KG1 (cell line): ENCODE measurements at regions not wholly inside any gene's neighbourhood (a gene's known extent, or its start where the extent isn't known, plus 50 kb on each side); places are given as distances from the start of the nearest gene placed in this dataset.
"Not testable (repeated sequence)": the region's sequence is repeated elsewhere in the genome, so short reads cannot be mapped to it uniquely, and the experiment has no call there.

Experiments
- DNase-seq: peaks from one replicate; lab custom pipeline; 2025; lab: John Stamatoyannopoulos, UW

DNA sequence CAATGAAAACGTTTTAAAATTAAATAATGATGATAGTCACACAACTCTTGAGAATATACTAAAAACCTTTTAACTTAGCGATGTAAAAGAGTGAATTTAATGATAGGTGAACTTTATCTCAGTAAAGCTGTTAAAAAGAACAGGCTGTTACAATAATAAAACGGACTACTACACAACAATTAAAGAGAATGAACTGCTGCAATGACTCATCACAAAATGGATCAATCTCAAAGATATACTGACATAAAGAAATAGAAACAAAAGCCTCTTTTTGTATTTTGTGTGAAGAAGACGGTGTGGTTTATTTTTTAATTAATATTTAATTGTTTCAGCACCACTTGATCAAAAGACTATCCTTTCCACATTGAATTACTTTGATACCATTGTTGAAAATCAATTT is 352.4 kb upstream of the GJE1 start:
- no peak for DNase-seq

DNA sequence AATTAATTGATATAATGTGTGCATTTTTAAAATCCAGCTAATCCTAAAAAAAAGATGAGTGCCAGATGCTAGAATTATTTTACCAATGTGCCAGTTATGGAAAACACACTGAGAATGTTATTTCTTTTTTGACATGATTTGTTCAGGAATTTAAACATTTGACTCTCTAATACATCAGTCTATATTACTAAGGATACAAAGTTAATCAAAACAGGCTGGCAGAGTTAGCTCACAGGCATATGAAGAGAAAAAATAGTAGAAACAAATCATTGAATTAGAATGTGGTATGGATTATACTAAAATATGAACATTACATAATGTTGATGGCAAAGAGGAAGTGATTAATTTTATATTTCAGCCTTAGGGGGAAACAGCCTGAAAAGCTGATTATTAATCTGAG is 368.3 kb upstream of the GJE1 start:
- DNase-seq, result no peak

DNA sequence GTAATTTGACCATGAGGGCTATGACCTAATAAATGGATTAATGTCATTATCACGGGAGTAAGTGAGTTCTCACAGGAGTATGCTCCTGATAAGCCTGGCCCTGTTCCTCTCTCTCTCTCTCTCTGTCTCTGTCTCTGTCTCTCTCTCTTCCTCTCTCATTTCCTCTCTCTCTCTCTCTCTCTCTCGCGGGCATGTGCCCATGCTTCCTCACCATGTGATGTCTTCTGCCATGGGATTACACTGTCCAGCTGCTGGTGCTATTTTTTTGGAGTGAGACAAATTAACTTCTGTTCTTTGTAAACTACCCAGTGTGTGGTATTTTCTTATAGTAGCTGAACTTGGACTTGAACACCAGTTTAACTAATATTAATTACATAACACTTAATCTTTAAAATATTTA is 374.3 kb upstream of the GJE1 start:
- DNase-seq, result no peak

DNA sequence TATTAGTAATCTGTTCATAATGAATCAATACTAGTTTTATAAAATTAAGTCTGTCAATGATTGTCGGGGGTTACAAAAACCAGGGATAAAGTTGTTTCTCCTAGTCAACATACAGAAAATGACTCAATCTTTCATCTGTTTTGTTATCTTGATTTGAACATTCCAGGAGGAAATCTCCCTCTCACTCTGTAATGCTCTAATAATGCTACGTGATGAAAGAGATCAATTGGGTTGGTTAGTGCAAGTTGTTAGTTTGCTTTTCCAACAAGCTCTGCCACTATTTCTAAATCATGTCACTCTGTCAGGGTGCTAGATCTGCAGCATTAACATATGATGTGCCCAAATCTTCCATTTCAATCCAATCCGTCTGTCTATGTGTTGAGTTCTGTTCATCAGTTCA is 379.5 kb upstream of the GJE1 start:
- DNase-seq, result no peak

DNA sequence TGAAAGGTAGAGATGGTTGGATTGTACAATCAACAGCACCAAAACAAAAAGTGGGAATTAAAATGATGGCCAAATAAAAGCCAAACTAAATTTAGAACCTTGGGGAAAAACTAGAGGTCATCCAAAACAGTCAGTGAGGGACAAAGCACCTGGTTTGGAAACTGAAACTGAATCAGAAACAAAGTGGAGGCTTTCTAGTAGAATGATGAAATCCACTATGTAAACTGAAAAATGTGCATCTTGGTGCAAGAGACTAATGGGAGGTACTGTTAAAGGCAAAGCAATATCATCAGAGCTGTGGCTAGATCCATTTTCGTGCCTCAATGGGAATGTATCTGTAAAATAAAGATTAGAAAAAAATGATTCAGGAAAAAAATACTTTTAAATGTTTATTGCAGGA is 380.0 kb upstream of the GJE1 start:
- DNase-seq, result no peak

DNA sequence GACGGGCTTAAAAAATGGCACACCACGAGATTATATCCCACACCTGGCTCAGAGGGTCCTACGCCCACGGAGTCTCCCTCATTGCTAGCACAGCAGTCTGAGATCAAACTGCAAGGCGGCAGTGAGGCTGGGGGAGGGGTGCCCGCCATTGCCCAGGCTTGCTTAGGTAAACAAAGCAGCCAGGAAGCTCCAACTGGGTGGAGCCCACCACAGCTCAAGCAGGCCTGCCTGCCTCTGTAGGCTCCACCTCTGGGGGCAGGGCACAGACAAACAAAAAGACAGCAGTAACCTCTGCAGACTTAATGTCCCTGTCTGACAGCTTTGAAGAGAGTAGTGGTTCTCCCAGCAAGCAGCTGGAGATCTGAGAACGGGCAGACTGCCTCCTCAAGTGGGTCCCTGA is 386.4 kb upstream of the GJE1 start:
- DNase-seq, result not testable (repeated sequence)

DNA sequence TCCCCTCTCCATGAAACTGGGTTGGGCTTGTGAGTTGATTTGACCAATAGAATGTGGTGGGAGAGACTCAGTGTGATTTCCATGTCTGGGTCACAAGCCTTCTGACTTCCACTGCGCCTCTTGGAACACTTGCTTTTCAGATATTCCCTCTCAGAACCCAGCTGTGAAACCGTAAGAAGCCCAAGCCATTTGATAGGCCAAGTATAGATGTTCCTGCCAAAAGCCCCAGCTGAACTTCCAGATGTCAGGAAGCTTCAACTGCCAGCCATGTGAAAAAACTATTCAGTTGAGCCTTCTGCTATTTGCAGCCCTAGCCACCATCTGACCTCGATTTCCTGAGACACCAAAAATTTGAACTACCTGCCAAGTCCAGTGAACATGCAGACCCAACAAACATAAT is 387.8 kb upstream of the GJE1 start:
- no peak for DNase-seq

DNA sequence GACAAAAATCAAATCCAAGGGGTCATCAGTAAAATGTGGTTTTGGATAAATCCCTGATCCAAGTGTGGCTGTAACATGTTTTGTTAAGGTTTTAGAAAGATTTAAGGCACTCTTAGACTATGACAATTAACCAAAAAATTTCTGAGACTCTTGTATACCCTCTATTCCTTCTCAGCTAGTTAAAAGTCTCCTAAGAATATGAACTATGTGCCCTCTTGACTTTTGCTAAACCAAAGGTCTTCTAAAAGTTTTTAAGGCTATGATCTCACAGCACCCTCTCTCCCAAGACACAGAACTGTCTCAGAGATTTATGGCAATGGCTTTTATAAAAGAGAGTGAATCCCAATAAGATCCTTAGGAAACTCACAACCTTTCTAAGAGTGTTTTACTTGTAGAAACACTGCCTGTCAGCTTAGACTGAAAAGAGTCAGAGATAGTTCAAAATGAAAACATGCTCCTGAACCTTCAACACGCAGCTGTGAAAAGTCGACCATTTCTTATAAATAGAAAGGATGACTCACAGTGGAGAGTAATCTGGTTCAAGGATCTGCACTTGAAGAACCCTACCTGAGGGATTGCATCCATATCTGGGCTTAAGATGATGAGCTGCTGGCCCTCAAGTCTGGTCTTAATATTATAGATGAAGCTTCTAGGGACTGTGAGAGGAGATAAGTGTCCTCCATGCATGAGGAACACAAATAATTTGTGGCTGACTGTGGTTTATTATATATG is 388.4 kb upstream of the GJE1 start:
- no peak for DNase-seq

DNA sequence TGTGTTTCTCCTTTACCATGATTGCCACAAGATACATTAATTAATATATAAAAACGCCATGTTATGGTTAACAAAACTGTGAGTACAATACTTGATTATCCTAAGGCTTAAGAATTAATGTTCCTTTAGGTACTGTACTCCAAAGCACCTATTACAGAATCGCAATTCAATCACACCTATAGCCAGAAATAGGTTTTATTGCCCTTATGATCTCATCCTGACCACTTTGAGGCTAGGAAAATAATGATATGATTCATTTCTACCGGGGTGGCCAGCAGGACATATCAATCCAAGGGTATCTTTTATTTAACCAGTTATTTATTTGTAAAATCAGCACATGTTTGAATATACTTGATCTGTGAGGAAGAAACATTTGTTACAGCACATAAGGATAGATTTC is 396.6 kb upstream of the GJE1 start:
- no peak for DNase-seq

DNA sequence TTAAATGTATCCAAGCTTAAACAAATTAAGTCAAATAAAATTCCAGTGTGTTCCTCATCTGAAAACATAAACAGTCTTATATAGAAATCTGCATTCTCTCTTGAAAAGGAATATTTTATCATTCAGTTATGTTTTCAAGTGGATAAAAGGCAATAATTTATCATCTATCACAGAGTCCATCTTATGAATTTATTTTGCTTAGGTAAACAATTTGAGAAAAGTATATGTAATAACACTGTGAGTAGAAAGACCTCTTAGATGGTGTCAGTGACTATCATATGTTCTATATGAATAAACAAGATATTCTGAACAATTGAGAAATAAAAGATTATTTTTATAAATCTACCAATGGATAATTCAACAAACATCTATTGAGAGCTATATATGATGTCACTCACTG is 397.6 kb upstream of the GJE1 start:
- DNase-seq, result no peak

DNA sequence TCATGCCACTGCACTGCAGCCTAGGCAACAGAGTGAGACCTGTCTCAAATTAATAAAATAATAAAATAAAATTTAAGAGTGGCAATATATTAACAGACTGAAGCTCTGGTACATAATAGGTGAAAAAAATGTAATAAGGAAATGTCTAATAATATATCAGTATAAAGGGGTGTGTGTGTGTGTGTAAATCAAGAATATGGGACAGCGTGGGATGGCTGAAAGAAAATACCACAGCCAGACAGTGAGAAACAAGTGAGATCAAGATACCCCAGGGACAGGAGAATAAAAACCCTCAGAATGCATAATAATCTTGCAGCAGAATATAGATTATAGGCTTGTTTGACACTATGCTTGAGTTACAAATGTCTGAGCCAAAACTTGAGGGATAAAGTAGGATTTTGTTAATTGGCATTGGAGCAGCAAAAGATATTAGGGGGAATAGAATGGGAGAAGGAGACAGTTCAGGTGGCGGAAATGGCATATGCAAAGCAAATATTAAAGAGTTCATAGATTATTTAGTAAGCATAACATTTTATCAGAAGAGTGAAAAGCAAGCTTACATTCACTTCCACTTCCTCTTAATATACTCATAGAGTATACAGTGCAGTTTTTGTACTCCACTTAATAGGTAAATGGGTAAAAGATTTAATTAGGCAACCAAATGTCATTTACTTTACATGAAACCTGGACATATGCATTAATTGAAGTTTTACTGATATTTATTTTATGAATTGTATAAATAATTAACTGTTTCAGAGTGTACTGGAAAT is 398.5 kb upstream of the GJE1 start:
- no peak for DNase-seq

DNA sequence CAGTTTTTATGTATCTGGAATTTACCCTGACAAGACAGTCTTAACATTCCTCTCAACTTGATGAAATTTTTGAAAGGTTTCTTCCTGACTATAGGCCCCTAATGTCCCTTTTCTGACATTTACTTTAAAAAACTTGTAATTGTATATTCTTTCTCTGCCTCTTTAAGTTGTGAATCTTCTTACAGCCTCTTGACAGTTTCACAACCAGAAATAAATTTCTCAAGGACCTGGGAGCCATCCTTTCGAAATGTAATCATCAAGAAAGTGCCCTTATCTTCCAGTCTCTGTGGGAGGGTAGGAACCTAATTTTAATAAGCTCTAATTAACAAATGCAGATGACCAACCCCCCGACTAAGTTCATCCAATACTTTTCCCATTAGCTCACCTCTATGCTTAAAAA is 403.6 kb upstream of the GJE1 start:
- no peak for DNase-seq

DNA sequence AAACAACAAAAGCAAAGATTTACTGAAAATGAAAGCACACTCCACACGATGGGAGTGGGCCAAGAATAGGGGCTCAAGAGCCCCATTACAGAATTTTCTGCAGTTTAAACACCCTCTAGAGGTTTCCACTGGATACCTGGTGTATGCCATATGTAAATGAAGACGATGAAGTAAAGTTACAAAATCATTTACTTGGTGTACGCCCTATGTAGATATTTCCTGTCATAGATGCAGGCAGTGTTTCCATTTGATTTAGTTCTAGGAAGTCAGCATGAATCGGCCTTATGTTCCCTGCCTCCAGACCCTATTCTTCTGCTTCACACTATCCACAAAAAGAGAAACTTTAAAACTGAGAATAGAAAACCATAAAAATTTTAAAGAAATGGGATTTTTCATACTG is 404.4 kb upstream of the GJE1 start:
- no peak for DNase-seq

DNA sequence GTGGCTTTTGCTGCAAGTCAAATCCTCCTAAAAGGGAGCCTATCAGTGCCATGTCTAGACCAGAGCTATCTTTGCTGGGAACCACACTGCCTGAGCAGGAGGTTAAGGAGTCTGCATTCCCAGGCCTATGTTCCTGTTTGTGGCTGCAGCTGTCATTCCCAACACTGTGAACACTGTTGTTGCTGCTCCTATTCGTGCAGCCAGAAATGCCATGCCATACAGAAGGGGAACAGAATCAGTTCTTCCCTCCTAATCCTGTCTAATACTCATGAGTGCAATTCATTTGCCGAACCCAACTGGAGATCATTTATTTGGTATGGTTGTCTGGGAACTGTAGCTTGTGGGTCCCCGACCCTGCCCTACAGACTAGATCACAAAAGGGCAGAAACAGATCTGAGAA is 406.5 kb upstream of the GJE1 start:
- no peak for DNase-seq

DNA sequence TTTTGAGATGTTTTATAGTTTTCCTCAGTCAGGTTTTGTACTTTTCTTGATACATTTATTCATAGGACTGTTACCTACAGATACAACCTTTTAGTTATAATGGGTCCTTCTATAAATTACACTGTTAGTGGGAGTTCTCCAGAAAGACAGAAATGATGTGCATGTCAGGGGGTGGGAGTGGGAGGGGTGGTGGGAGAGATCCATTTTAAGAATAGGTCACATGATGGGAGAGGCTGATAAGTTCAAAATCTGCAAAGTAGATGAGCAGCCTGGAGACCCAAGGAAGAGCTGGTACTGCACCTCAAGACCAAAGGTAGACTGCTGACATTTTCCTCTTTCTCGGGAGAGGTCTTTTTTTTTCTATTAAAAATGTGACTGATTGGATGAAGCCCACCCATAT is 408.0 kb upstream of the GJE1 start:
- no peak for DNase-seq

DNA sequence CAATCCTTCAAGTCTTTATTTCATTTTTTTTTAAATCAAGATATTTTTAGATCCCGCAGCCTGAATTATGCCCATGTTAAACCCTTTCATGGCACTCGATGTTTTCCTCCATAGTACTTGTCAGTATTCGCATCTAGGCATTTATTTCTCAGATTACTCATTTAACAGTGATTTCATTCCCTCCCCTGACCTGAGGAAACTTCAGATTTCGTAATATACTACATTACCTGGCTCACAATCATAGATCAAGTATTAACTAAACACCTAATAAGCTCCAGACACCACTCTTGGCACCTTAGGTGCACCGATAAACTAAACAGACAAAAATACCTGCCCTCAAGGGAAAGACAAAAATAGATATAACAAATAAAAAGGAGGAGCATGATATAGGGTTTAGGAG is 413.2 kb upstream of the GJE1 start:
- DNase-seq, result no peak

DNA sequence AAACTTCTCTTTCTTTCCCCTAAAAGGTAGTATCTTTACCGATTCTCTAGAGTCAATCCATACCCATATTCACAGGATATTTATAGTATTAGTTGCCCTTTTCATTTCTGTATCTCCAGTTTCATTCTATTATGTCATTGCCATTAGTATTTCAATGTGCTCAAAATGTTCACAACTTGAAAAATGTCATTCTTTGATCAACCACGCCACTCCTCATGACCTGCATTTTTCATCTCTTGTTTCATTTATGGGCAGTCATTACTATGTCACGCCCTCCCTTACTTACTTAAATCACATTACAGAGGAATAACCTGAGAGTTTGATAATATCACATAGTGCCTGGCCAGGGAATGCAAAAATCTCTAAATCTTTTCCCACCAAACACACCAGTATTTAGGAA is 427.3 kb upstream of the GJE1 start:
- no peak for DNase-seq

DNA sequence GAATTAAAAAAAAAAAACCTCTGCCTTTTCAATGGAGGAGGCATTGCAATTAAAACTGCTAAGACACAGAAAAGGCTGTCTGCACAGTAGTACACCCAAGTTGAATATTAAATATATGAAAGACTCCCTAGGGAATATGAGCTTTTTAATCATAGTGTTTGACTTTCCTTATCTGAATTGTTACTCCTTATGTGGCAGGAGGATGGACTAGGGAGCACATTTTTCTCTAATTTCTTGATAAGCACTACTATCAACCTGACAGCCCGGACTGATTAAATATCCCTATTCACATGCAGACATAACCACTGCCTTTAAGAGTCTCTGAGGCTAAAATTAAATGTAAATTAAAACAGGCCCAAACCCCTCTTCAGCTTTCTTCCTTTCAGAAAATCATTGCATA is 428.6 kb upstream of the GJE1 start:
- DNase-seq, result no peak

DNA sequence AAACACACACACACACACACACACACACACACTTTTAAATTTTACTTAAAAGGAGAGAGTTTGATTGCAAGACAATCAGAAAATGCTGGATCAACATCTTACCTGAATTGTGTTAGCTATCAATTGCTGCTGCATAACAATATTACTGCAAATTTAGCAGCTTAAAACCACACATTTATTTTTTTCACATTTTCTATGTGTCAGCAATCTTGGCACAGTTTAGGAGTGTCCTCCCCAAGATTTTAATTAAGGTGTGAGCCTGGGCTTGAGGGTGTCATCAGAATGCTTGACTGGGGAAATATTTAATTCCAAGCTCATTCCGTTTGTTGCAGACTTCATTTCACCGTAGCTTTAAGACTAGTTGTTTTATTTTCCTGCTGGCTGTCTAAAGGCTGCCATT is 431.0 kb upstream of the GJE1 start:
- DNase-seq, result no peak

DNA sequence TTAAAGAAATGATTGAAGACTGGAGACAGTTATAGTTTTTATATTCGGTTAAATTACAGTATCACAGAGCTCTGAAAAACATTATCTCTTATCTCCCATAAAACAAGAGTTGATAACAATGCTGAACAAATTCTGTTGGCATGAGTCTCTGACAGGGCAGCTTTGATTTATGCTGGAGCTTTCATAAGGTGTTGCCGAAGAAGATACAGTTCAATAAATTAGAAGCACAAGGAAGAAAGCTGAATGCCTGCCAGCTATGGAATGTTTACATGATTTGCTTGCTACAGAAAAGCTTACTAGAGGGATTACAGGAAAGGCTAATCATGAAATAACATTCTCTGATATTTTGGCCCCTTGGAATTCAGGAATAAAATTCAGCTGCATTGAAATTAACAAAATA is 431.9 kb upstream of the GJE1 start:
- DNase-seq, result no peak

DNA sequence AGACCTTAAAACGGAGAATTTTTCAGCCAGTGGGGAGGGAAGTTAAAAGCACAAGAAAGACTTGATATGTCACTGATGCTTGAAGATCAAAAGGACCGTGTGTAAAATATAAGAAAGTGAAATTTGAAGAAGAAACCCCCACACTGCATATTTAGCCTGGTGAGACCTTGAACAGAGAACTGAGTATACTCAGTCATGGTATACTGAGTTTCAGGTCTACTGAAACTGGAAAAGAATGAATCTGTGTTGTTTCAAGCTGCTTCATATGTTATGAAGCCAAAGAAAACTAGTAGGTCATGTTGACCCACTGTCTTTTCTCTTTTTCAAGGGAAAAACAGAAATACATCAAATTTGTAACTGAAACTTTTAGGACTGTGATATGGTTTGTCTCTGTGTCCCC is 443.8 kb upstream of the GJE1 start:
- no peak for DNase-seq

DNA sequence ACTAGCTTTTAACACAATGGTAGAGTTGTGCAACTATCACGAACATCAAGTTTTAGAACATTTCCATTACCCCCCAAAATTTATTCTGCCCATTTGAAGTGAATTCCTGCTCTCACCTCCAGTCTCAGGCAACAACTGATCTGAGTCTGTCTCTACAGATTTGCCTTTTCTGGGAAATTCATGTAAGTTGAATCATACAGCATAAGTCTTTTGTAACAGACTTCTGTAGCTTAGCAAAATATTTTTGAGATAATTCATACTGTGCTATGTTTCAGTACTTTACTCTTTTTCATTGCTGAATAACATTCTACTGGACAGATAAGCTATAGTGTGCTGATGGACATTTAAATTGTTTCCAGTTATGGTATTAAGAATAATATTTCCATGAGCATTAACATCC is 447.3 kb upstream of the GJE1 start:
- no peak for DNase-seq

DNA sequence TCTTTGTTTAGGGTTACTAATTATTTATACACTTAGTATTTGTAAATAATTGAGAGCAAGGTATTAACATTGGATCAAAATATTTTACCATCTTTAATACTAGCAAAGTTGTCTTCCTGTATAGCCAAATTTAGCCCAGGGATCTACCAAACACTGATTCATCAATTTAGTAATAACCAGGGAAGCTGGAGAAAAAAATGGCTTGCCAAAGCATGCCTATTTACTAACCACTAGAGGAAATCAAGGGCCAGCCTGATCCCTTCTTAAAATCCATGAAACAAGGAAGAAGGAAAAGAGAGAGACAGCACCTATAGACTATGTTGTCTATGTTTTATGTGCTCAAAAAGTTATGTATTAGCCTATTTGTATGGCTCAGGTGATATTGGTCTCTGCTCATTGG is 450.3 kb upstream of the GJE1 start:
- no peak for DNase-seq

DNA sequence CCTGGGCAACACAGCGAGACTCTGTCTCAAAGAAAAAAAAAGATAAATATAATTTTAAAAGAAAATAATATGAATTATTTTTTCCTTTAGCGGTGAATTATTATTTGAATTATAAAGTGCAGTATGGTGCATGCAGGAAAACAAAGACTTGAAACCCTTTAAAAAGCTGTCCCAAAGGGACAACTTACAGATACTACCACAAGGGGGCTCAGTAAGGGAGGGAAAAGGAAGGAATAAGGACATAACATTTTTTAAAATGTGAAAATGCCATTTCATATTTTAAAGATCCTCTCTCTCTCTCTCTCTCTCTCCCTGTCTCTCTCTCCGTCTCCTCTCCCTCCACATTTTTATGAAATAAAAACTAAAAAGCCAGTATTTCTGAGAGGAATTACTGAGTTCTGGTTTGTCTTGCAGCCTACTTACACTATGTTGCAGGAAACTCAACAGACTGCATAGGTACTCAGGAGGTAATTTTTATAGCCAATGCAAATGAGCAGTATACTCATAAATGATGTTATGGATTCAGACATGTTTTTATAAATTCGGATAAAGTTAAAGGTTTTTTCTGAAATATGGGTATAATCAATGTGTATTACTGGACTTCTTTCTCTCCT is 455.0 kb upstream of the GJE1 start:
- peak; percentile 35 for DNase-seq
